ENCODE measurements at regions not wholly inside any gene's neighbourhood (a gene's known extent, or its start where the extent isn't known, plus 50 kb on each side); places are given as distances from the start of the nearest gene placed in this dataset.

- TF ChIP-seq ZNF407 (IDR thresholded peaks at IDR 0.05; ENCODE audit: low read depth) (no peak), KDM1A (IDR thresholded peaks at IDR 0.05) (peak; percentile 78 to 83), CHD2 (IDR thresholded peaks at IDR 0.05; ENCODE audit: low read depth, low read length) (no peak), FOXK1 (CRISPR knock-in tag; IDR thresholded peaks at IDR 0.05; ENCODE audit: borderline replicate concordance) (no peak), SRSF1 (IDR thresholded peaks at IDR 0.05; ENCODE audit: low read depth, low read length) (no peak), PTTG1 (tag; IDR thresholded peaks at IDR 0.05; ENCODE audit: low read depth) (no peak), IRF9 (tag; IDR thresholded peaks at IDR 0.05) (no peak), ELF1 (tag; IDR thresholded peaks at IDR 0.05) (no peak), ZFPM2 (CRISPR knock-in tag; IDR thresholded peaks at IDR 0.05) (no peak), MCM2 (IDR thresholded peaks at IDR 0.05; ENCODE audit: low read depth) (no peak), MTF1 (CRISPR knock-in tag; IDR thresholded peaks at IDR 0.05; ENCODE audit: borderline replicate concordance) (no peak), MECOM (CRISPR knock-in tag; IDR thresholded peaks at IDR 0.05) (peak; percentile 29; the same call in 1 of the 2 replicates), HNRNPUL1 (IDR thresholded peaks at IDR 0.05; ENCODE audit: low read length) (no peak), SFPQ (IDR thresholded peaks at IDR 0.05; ENCODE audit: low read depth, low read length) (no peak), EZH2 (IDR thresholded peaks at IDR 0.05; ENCODE audit: borderline replicate concordance, low read depth, low read length) (no peak), ELK1 (CRISPR knock-in tag; IDR thresholded peaks at IDR 0.05) (no peak), BCOR (IDR thresholded peaks at IDR 0.05) (no peak), SAFB (IDR thresholded peaks at IDR 0.05; ENCODE audit: borderline replicate concordance, low read depth, low read length) (no peak)
Observed at GRCh38 chr15:91471468-91471867, 371.4 kb downstream of the SV2B start (continued).
